ENCODE measurements at regions not wholly inside any gene's neighbourhood (a gene's known extent, or its start where the extent isn't known, plus 50 kb on each side); places are given as distances from the start of the nearest gene placed in this dataset.
"Not testable (repeated sequence)": the region's sequence is repeated elsewhere in the genome, so short reads cannot be mapped to it uniquely, and the experiment has no call there.

GRCh38 chr10:21130683-21131442, 233.8 kb upstream of the NEBL start:
- WGBS, 10 experiments, result 4 to 96% (median 92%) methylated on average over 1 to 3 of the region's 3 CpGs
- H3K4me3 ChIP-seq, result no peak overlapping the region
- ATAC-seq (replicated peaks in 6 of 8), result no peak
- in situ Hi-C loops (cut with MboI; ENCODE audit: low pct_unique_long_range_greater_than_20kb in 2 of 9, low sequenced_read_pairs in 9 of 9, unreplicated experiment in 9 of 9), result no loop called here
- H3K4me1 ChIP-seq (replicated peaks in 1 of 2), result peaks cover 0 to 9% of the 10 kb centered on the region in 2 donors
- no peak overlapping the region for H3K27ac ChIP-seq

GRCh38 chr10:21130108-21130507, 233.0 kb upstream of the NEBL start:
- no peak for ATAC-seq (replicated peaks in 6 of 8)
- in situ Hi-C loops (cut with MboI; ENCODE audit: low pct_unique_long_range_greater_than_20kb in 2 of 9, low sequenced_read_pairs in 9 of 9, unreplicated experiment in 9 of 9), result no loop called here
- Histone ChIP-seq H3K4me3 (no peak overlapping the region), H3K27ac (no peak overlapping the region), H3K4me1 (replicated peaks in 1 of 2) (peaks cover 0 to 9% of the 10 kb centered on the region in 2 donors)

GRCh38 chr10:21125471-21126228, 228.5 kb upstream of the NEBL start:
- ATAC-seq (replicated peaks in 6 of 8), result no peak
- in situ Hi-C loops (cut with MboI; ENCODE audit: low pct_unique_long_range_greater_than_20kb in 2 of 9, low sequenced_read_pairs in 9 of 9, unreplicated experiment in 9 of 9), result no loop called here
- H3K27ac ChIP-seq, result no peak overlapping the region
- no peak overlapping the region for H3K4me3 ChIP-seq
- 17 to 90% (median 81%) methylated on average over 1 to 10 of the region's 10 CpGs for WGBS, 10 experiments
- H3K4me1 ChIP-seq (replicated peaks in 1 of 2), result peaks cover 4 to 6% of the 10 kb centered on the region in 2 donors

- H3K27ac ChIP-seq, result no peak overlapping the region
- ATAC-seq (replicated peaks in 6 of 8), result peak in 1 of 8 experiments; percentile 38
- H3K4me1 ChIP-seq (replicated peaks in 1 of 2), result peaks cover 4 to 7% of the 10 kb centered on the region in 2 donors
- in situ Hi-C loops (cut with MboI; ENCODE audit: low pct_unique_long_range_greater_than_20kb in 2 of 9, low sequenced_read_pairs in 9 of 9, unreplicated experiment in 9 of 9), result no loop called here
- H3K4me3 ChIP-seq, result no peak overlapping the region
Observed at GRCh38 chr10:21122907-21123306, 225.8 kb upstream of the NEBL start.

- H3K4me1 ChIP-seq (replicated peaks in 1 of 2); ATAC-seq (replicated peaks in 6 of 8); in situ Hi-C loops (cut with MboI; ENCODE audit: low pct_unique_long_range_greater_than_20kb in 2 of 9, low sequenced_read_pairs in 9 of 9, unreplicated experiment in 9 of 9); H3K27ac ChIP-seq; H3K4me3 ChIP-seq: not testable (repeated sequence)
- 33 to 93% (median 82%) methylated on average over 1 to 3 of the region's 3 CpGs; no CpG with 5 or more reads in 4 of the 10 experiments for WGBS, 10 experiments
Observed at GRCh38 chr10:21121822-21122221, 224.7 kb upstream of the NEBL start.

- ATAC-seq (replicated peaks in 6 of 8), result no peak
- no peak overlapping the region for H3K27ac ChIP-seq
- WGBS, 10 experiments, result 48 to 100% (median 87%) methylated on average over 1 to 4 of the region's 4 CpGs
- in situ Hi-C loops (cut with MboI; ENCODE audit: low pct_unique_long_range_greater_than_20kb in 2 of 9, low sequenced_read_pairs in 9 of 9, unreplicated experiment in 9 of 9), result no loop called here
- H3K4me1 ChIP-seq (replicated peaks in 1 of 2), result peaks cover 0 to 7% of the 10 kb centered on the region in 2 donors
- H3K4me3 ChIP-seq, result no peak overlapping the region
Observed at GRCh38 chr10:21114683-21115082, 217.6 kb upstream of the NEBL start.

- in situ Hi-C loops (cut with MboI; ENCODE audit: low pct_unique_long_range_greater_than_20kb in 2 of 9, low sequenced_read_pairs in 9 of 9, unreplicated experiment in 9 of 9), result no loop called here
- ATAC-seq (replicated peaks in 6 of 8), result no peak
- whole genome bisulfite sequencing, 10 experiments, result 0 to 100% (median 74%) methylated on average over 1 to 2 of the region's 2 CpGs
- no peaks in the 10 kb centered on the region for H3K4me1 ChIP-seq (replicated peaks in 1 of 2)
- H3K4me3 ChIP-seq, result no peak overlapping the region
- no peak overlapping the region for H3K27ac ChIP-seq
Observed at GRCh38 chr10:21110358-21110757, 213.2 kb upstream of the NEBL start.

- 17 to 100% (median 80%) methylated on average over 1 to 4 of the region's 4 CpGs; no CpG with 5 or more reads in 1 of the 10 experiments for WGBS, 10 experiments
Observed at GRCh38 chr10:21106931-21107330, 209.8 kb upstream of the NEBL start.

GRCh38 chr10:21105331-21105730, 208.2 kb upstream of the NEBL start:
- in situ Hi-C loops (cut with MboI; ENCODE audit: low pct_unique_long_range_greater_than_20kb in 2 of 9, low sequenced_read_pairs in 9 of 9, unreplicated experiment in 9 of 9); ATAC-seq (replicated peaks in 6 of 8); H3K27ac ChIP-seq; H3K4me3 ChIP-seq: not testable (repeated sequence)
- 20 to 100% methylated on average over 1 of the region's 3 CpGs; no CpG with 5 or more reads in 8 of the 10 experiments for WGBS, 10 experiments
- peaks cover 14% of the 10 kb centered on the region in 2 donors for H3K4me1 ChIP-seq (replicated peaks in 1 of 2)

More at GRCh38 chr10:21106931-21107330, 209.8 kb upstream of the NEBL start:
- ATAC-seq (replicated peaks in 6 of 8); H3K4me1 ChIP-seq (replicated peaks in 1 of 2); H3K4me3 ChIP-seq; H3K27ac ChIP-seq; in situ Hi-C loops (cut with MboI; ENCODE audit: low pct_unique_long_range_greater_than_20kb in 2 of 9, low sequenced_read_pairs in 9 of 9, unreplicated experiment in 9 of 9): not testable (repeated sequence)

GRCh38 chr10:21100871-21101514, 203.9 kb upstream of the NEBL start:
- peaks cover 50% of the 10 kb centered on the region in 2 donors for H3K4me1 ChIP-seq (replicated peaks in 1 of 2)
- WGBS, 10 experiments, result 0 to 78% (median 56%) methylated on average over 2 to 6 of the region's 7 CpGs; no CpG with 5 or more reads in 2 of the 10 experiments
- in situ Hi-C loops (cut with MboI; ENCODE audit: low pct_unique_long_range_greater_than_20kb in 2 of 9, low sequenced_read_pairs in 9 of 9, unreplicated experiment in 9 of 9), result no loop called here
- ATAC-seq (replicated peaks in 6 of 8), result no peak
- no peak overlapping the region for H3K4me3 ChIP-seq
- H3K27ac ChIP-seq, result peak overlapping the region; percentile 68 to 82

- Histone ChIP-seq H3K4me3 (peak overlapping the region; percentile 4 to 8 (median 5)), H3K4me1 (replicated peaks in 1 of 2) (peaks cover 50 to 52% of the 10 kb centered on the region in 2 donors), H3K27ac (peak overlapping the region; percentile 82 to 90)
- WGBS, 10 experiments, result 0 to 68% (median 0%) methylated on average over 1 to 11 of the region's 12 CpGs; no CpG with 5 or more reads in 1 of the 10 experiments
- ATAC-seq (replicated peaks in 6 of 8), result peak in 5 of 8 experiments; percentile 51 to 81 (median 67)
- in situ Hi-C loops (cut with MboI; ENCODE audit: low pct_unique_long_range_greater_than_20kb in 2 of 9, low sequenced_read_pairs in 9 of 9, unreplicated experiment in 9 of 9), result no loop called here
Observed at GRCh38 chr10:21100190-21100589, 203.1 kb upstream of the NEBL start.

GRCh38 chr10:21099291-21100062, 202.4 kb upstream of the NEBL start:
- WGBS, 10 experiments, result 0 to 78% (median 48%) methylated on average over 1 to 6 of the region's 6 CpGs; no CpG with 5 or more reads in 1 of the 10 experiments
- in situ Hi-C loops (cut with MboI; ENCODE audit: low pct_unique_long_range_greater_than_20kb in 2 of 9, low sequenced_read_pairs in 9 of 9, unreplicated experiment in 9 of 9), result loop anchor here in 3 of 9 experiments (25.0 kb wide), 2 partner anchors 163 to 388 kb away; no protein-coding TSS in a partner anchor
- Histone ChIP-seq H3K27ac (peak overlapping the region; percentile 82 to 90), H3K4me3 (peak overlapping the region in 2 of 5 donors; percentile 5 to 8), H3K4me1 (replicated peaks in 1 of 2) (peaks cover 50 to 52% of the 10 kb centered on the region in 2 donors)
- ATAC-seq (replicated peaks in 6 of 8), result no peak
